HG02642 (cell line): ENCODE measurements at regions not wholly inside any gene's neighbourhood (a gene's known extent, or its start where the extent isn't known, plus 50 kb on each side); places are given as distances from the start of the nearest gene placed in this dataset.

ENCODE experiments used
- ATAC-seq: cut with Tn5 transposase; IDR thresholded peaks from one replicate; pipeline ENCODE4 v1.9.1; 2021; ENCODE audit warnings: mild to moderate bottlenecking; ENCODE audit not compliant: unreplicated experiment, poor library complexity

GRCh38 chr22:22082960-22083359 is 100.4 kb upstream of the TOP3B start:
- ATAC-seq: no peak

- ATAC-seq: no peak
Measured at GRCh38 chr22:22082229-22082835, 99.7 kb upstream of the TOP3B start.

- no peak for ATAC-seq
Measured at GRCh38 chr22:22080270-22080669, 97.7 kb upstream of the TOP3B start.

GRCh38 chr22:22079404-22080148 is 97.0 kb upstream of the TOP3B start:
- no peak for ATAC-seq

- no peak for ATAC-seq
Measured at GRCh38 chr22:22078329-22078728, 95.7 kb upstream of the TOP3B start.

GRCh38 chr22:22076932-22077703 is 94.5 kb upstream of the TOP3B start:
- no peak for ATAC-seq

- ATAC-seq: no peak
Measured at GRCh38 chr22:22076361-22076760, 93.8 kb upstream of the TOP3B start.

GRCh38 chr22:22075382-22076163 is 93.0 kb upstream of the TOP3B start:
- ATAC-seq: no peak

- no peak for ATAC-seq
Measured at GRCh38 chr22:22074634-22075381, 92.2 kb upstream of the TOP3B start.

- ATAC-seq: no peak
Measured at GRCh38 chr22:22073769-22074561, 91.4 kb upstream of the TOP3B start.

- no peak for ATAC-seq
Measured at GRCh38 chr22:22072169-22072836, 89.7 kb upstream of the TOP3B start.

GRCh38 chr22:22071455-22071854 is 88.9 kb upstream of the TOP3B start:
- no peak for ATAC-seq

- ATAC-seq: no peak
Measured at GRCh38 chr22:22070371-22070824, 87.8 kb upstream of the TOP3B start.

GRCh38 chr22:22069450-22070370 is 87.1 kb upstream of the TOP3B start:
- no peak for ATAC-seq

- no peak for ATAC-seq
Measured at GRCh38 chr22:22068657-22069056, 86.1 kb upstream of the TOP3B start.

GRCh38 chr22:22068025-22068424 is 85.4 kb upstream of the TOP3B start:
- ATAC-seq: no peak

- no peak for ATAC-seq
Measured at GRCh38 chr22:22067192-22067591, 84.6 kb upstream of the TOP3B start.
